ENCODE measurements at regions not wholly inside any gene's neighbourhood (a gene's known extent, or its start where the extent isn't known, plus 50 kb on each side); places are given as distances from the start of the nearest gene placed in this dataset.

DNA sequence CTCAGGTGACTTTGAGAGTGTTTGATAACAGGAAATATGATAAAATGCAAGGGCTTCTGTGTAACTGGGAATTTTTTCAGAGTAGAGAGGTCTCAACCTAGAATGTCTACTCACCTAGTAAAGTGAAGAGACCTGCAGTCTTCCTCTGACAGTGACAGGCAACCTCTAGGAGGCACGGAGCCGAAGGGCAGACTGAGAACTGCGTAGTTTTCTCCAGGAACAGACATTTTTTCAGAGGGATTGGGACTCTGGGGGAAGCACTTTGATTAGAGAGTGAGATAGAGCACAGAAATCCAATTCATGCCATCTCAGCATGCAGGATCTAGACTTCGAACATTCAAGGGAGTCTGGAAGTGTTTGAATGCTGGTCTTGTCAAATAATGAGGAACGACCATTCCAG lies 213.3 kb downstream of the AKAP7 start:
- TF ChIP-seq, protein P1, sequence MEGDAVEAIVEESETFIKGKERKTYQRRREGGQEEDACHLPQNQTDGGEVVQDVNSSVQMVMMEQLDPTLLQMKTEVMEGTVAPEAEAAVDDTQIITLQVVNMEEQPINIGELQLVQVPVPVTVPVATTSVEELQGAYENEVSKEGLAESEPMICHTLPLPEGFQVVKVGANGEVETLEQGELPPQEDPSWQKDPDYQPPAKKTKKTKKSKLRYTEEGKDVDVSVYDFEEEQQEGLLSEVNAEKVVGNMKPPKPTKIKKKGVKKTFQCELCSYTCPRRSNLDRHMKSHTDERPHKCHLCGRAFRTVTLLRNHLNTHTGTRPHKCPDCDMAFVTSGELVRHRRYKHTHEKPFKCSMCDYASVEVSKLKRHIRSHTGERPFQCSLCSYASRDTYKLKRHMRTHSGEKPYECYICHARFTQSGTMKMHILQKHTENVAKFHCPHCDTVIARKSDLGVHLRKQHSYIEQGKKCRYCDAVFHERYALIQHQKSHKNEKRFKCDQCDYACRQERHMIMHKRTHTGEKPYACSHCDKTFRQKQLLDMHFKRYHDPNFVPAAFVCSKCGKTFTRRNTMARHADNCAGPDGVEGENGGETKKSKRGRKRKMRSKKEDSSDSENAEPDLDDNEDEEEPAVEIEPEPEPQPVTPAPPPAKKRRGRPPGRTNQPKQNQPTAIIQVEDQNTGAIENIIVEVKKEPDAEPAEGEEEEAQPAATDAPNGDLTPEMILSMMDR (IDR thresholded peaks at IDR 0.05): no peak
- no peak for TF ChIP-seq MAX (IDR thresholded peaks at IDR 0.05)
- TF ChIP-seq, protein P2, sequence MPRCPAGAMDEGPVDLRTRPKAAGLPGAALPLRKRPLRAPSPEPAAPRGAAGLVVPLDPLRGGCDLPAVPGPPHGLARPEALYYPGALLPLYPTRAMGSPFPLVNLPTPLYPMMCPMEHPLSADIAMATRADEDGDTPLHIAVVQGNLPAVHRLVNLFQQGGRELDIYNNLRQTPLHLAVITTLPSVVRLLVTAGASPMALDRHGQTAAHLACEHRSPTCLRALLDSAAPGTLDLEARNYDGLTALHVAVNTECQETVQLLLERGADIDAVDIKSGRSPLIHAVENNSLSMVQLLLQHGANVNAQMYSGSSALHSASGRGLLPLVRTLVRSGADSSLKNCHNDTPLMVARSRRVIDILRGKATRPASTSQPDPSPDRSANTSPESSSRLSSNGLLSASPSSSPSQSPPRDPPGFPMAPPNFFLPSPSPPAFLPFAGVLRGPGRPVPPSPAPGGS (IDR thresholded peaks at IDR 0.05): no peak
- TF ChIP-seq EP300 (IDR thresholded peaks at IDR 0.05): no peak
- TF ChIP-seq POLR2A (IDR thresholded peaks at IDR 0.05; ENCODE audit: low read length): no peak
- no peak for TF ChIP-seq MAFK (IDR thresholded peaks at IDR 0.05; ENCODE audit: partially characterized antibody)
- TF ChIP-seq RNF2 (IDR thresholded peaks at IDR 0.05; ENCODE audit: borderline replicate concordance, low read depth): no peak
- TF ChIP-seq KDM1A (IDR thresholded peaks at IDR 0.05; ENCODE audit: low read depth): no peak
- TF ChIP-seq ESRRA (IDR thresholded peaks at IDR 0.05; ENCODE audit: borderline replicate concordance, low read length): no peak
- no peak for TF ChIP-seq USF2 (IDR thresholded peaks at IDR 0.05)
- TF ChIP-seq RFX5 (IDR thresholded peaks at IDR 0.05): no peak
- TF ChIP-seq KDM5A (IDR thresholded peaks at IDR 0.05): no peak

All from A549 (cell line).